Subcutaneous abdominal adipose tissue (tissue), 5 donors: ENCODE measurements at regions not wholly inside any gene's neighbourhood (a gene's known extent, or its start where the extent isn't known, plus 50 kb on each side); places are given as distances from the start of the nearest gene placed in this dataset.

Experiments
- H3K27ac ChIP-seq: one replicate; pipeline ENCODE4 v1.7.0; 2013; ENCODE audit warnings: low read depth, mild to moderate bottlenecking, inconsistent platforms, low read length, moderate library complexity
- H3K27me3 ChIP-seq, 5 donors: one replicate each; pipeline ENCODE4 v1.7.0; 2013; ENCODE audit warnings: low read length in 5 of 5, inconsistent platforms in 1 of 5; ENCODE audit not compliant: control insufficient read depth in 5 of 5, insufficient read depth in 4 of 5
- H3K36me3 ChIP-seq, 5 donors: one replicate each; pipeline ENCODE4 v1.7.0; 2013; ENCODE audit warnings: low read length in 5 of 5; ENCODE audit not compliant: control insufficient read depth in 5 of 5, insufficient read depth in 5 of 5
- H3K4me1 ChIP-seq, 5 donors: one replicate each; pipeline ENCODE4 v1.7.0; 2013; ENCODE audit warnings: low read length in 5 of 5, mild to moderate bottlenecking in 3 of 5, moderate library complexity in 1 of 5; ENCODE audit not compliant: control insufficient read depth in 5 of 5, insufficient read depth in 5 of 5
- H3K4me3 ChIP-seq, 5 donors: one replicate each; pipeline ENCODE4 v1.7.0; 2013; ENCODE audit warnings: low read length in 5 of 5, low read depth in 1 of 5
- H3K9ac ChIP-seq, 5 donors: one replicate each; pipeline ENCODE4 v1.7.0; 2013; ENCODE audit warnings: low read length in 5 of 5, mild to moderate bottlenecking in 4 of 5, moderate library complexity in 3 of 5
- H3K9me3 ChIP-seq, 5 donors: one replicate each; pipeline ENCODE4 v1.7.0; 2013; ENCODE audit warnings: low read length in 5 of 5; ENCODE audit not compliant: control insufficient read depth in 5 of 5
- donor health status: healthy.
- donor health status: healthy.
- donor health status: healthy.
- donor health status: healthy.
- donor health status: healthy.

DNA sequence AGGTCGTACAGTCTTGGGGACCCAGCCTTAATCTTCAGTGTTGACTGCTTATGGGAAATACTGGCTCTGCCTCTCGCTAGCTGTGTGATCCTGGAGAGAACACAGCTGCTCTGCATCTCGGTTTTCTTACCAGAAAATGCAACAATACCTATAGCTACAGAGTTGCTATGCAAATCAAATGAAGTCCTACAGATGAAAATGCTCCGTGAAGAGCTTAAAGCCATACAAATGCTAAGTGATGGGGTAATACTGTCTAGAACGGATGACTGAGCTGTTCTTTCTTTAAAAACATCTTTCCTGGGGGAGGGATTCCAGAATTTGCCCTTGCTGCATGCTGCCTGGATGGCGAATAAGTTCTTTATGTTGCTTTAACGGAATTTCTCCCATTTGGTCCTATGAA lies 132.0 kb downstream of the ZBTB18 start:
- no peak overlapping the region for H3K9ac ChIP-seq
- H3K4me3 ChIP-seq, result no peak overlapping the region
- no peaks in the 10 kb centered on the region for H3K9me3 ChIP-seq
- H3K27ac ChIP-seq, result no peak overlapping the region
- H3K36me3 ChIP-seq, result no peaks in the 10 kb centered on the region
- H3K27me3 ChIP-seq, result no peaks in the 10 kb centered on the region
- H3K4me1 ChIP-seq, result peaks cover 0 to 8% (median 0%) of the 10 kb centered on the region in 5 donors

GRCh38 chr1:244186372-244186771 lies 135.3 kb downstream of the ZBTB18 start:
- H3K36me3 ChIP-seq, result no peaks in the 10 kb centered on the region
- H3K9me3 ChIP-seq, result peaks cover 0 to 11% (median 9%) of the 10 kb centered on the region in 5 donors
- H3K27ac ChIP-seq, result no peak overlapping the region
- no peaks in the 10 kb centered on the region for H3K27me3 ChIP-seq
- H3K9ac ChIP-seq, result no peak overlapping the region
- no peaks in the 10 kb centered on the region for H3K4me1 ChIP-seq
- H3K4me3 ChIP-seq, result no peak overlapping the region

- Histone ChIP-seq H3K9me3 (peaks cover 0 to 11% (median 9%) of the 10 kb centered on the region in 5 donors), H3K4me1 (no peaks in the 10 kb centered on the region), H3K27ac (no peak overlapping the region), H3K4me3 (no peak overlapping the region), H3K9ac (no peak overlapping the region), H3K27me3 (no peaks in the 10 kb centered on the region), H3K36me3 (no peaks in the 10 kb centered on the region)
These were observed 136.2 kb downstream of the ZBTB18 start for GRCh38 chr1:244187310-244187709.

GRCh38 chr1:244191581-244191980 lies 140.5 kb downstream of the ZBTB18 start:
- Histone ChIP-seq H3K4me1 (no peaks in the 10 kb centered on the region), H3K27me3 (no peaks in the 10 kb centered on the region), H3K9ac (no peak overlapping the region), H3K4me3 (no peak overlapping the region), H3K9me3 (peaks cover 0 to 11% (median 9%) of the 10 kb centered on the region in 5 donors), H3K36me3 (no peaks in the 10 kb centered on the region), H3K27ac (no peak overlapping the region)

DNA sequence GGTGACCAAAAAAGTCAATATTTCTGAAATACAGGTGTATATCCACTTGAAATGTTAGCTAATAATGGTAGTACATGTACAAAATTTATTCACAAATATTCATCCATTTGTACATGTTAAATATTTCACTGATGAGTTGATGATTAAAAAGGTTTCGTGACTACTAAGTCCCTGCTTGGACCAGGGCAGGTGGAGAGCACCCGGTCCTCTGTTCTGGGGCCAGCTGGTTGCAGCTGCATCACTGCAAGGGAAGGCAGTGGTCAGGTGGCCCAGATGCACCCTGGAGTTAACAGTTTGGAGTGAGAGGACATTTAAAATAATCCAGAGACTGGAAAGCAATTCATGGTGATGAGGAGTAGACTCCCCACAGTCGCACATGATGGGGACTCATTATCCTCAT lies 141.2 kb downstream of the ZBTB18 start:
- no peak overlapping the region for H3K9ac ChIP-seq
- no peaks in the 10 kb centered on the region for H3K36me3 ChIP-seq
- no peaks in the 10 kb centered on the region for H3K27me3 ChIP-seq
- no peaks in the 10 kb centered on the region for H3K4me1 ChIP-seq
- no peak overlapping the region for H3K27ac ChIP-seq
- no peak overlapping the region for H3K4me3 ChIP-seq
- H3K9me3 ChIP-seq, result peaks cover 0 to 11% (median 9%) of the 10 kb centered on the region in 5 donors

DNA sequence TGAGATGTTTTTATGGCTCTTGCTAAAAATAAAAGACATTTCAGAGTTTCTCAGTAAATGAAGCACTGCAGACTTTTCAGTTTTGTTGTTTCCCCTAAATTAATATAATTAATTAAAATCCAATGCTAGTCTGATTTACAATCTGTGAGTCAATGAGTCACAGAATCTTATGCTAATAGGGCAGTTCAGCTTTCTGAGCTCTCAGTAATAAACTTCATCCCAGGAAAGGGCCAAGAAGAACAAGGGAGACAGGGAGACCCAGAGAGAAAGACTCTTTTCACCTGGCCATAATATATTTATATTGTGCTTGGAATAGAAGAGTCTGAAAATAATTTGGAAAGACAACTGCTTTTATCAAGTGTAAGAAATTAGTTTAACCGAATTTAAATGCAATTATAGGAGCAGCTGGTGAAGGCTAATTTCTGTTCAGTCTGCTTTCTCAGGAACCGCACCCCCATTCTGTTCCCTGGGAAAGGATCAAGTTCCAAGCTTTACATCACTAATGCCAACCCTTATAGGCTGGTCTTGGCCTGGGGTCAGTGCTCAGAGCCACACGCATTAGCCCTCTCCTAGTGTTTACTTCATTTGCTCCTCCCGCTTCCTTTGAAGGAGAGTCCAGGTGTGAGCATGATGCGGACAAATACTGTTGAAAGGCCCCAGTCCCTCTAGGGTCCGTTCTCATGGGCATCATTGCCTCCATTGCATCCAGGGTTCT lies 145.6 kb downstream of the ZBTB18 start:
- H3K27ac ChIP-seq, result no peak overlapping the region
- H3K4me1 ChIP-seq, result no peaks in the 10 kb centered on the region
- H3K27me3 ChIP-seq, result no peaks in the 10 kb centered on the region
- no peaks in the 10 kb centered on the region for H3K36me3 ChIP-seq
- H3K9me3 ChIP-seq, result no peaks in the 10 kb centered on the region
- no peak overlapping the region for H3K4me3 ChIP-seq
- no peak overlapping the region for H3K9ac ChIP-seq

DNA sequence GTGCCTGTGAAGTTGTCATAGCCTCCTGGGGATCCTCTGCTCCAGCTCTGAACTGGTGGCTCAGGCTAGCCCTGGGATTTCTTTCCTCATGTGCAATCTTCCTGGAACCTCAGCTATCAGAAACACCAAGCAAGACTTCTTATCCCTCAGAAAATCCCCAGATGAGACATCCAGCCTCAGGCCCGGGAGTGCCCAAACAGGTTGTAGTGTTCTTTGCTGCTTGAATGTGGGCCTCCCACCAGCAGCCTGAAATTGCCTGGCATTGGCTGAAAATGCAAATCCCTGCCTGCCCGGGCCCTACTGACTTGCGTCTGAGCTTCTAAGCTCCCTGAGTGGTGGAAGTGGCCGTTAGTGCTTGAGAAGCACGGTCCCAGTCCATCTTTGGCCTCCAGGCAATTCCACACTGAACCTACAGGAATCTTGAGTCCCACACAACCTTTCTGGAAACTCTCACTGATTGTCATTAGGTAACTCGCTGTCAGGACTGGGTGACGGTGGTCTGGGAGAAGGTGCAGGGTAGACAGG lies 146.8 kb downstream of the ZBTB18 start:
- H3K4me1 ChIP-seq, result no peaks in the 10 kb centered on the region
- no peak overlapping the region for H3K27ac ChIP-seq
- no peak overlapping the region for H3K9ac ChIP-seq
- no peaks in the 10 kb centered on the region for H3K36me3 ChIP-seq
- no peak overlapping the region for H3K4me3 ChIP-seq
- H3K9me3 ChIP-seq, result no peaks in the 10 kb centered on the region
- no peaks in the 10 kb centered on the region for H3K27me3 ChIP-seq

DNA sequence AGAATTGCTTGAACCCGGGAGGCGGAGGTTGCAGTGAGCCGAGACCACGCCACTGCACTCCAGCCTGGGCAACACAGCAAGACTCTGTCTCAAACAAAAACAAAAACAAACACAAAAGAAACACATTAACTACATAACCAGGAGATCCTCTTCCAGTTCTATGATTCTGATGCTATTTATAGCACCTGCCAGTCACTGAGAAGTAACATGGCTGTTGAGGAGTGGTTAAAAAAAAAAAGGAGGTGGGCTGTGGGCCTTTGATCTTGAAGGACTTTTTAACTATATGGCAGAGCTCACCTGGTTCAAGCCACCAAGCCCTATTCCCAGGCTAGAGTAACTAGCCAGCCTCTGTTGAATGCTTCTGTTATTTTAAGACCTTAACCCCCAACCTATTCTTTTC lies 148.8 kb downstream of the ZBTB18 start:
- Histone ChIP-seq H3K4me3 (no peak overlapping the region), H3K9ac (no peak overlapping the region), H3K4me1 (no peaks in the 10 kb centered on the region), H3K27ac (no peak overlapping the region), H3K9me3 (no peaks in the 10 kb centered on the region), H3K27me3 (no peaks in the 10 kb centered on the region), H3K36me3 (no peaks in the 10 kb centered on the region)

DNA sequence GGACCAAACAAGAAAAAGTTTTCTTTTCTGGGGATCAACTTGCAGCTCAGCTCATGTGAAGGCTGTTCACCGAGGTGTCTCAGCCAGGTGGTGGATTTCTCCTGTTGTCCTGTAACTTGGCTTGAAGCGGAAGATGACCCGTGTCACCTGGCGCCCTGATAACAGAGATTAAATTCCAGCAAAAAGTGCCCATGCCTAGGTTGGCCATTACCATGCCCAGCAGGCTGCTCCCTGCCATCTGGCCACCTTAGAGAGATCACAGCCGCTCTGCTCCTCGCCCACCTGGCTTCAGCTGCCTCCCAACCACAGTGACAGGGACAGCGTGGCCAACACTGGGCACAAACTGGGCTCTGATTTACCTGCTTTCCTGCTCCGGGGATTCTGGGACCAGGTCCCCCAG lies 149.5 kb downstream of the ZBTB18 start:
- no peaks in the 10 kb centered on the region for H3K27me3 ChIP-seq
- H3K4me1 ChIP-seq, result no peaks in the 10 kb centered on the region
- H3K36me3 ChIP-seq, result no peaks in the 10 kb centered on the region
- H3K9me3 ChIP-seq, result no peaks in the 10 kb centered on the region
- H3K9ac ChIP-seq, result no peak overlapping the region
- no peak overlapping the region for H3K4me3 ChIP-seq
- H3K27ac ChIP-seq, result no peak overlapping the region

DNA sequence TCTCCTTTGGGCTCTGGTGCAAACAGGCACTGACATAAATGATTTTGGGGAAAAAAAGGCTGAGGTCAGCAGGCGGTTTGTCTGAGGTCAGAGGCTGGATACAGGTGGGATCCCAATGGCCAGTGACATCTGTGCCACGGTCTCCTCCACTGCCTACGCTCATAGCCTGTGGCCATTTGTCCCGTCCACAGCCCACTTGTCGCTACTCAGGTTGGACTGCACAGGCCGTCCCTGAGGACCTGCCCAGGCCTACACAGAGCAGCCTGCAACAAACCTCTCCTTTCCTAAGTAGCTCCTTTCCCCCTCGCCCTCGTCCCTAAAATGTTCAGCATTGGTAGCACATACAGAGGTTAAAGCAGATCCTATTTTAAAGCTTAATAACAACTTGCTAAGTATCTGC lies 150.7 kb downstream of the ZBTB18 start:
- Histone ChIP-seq H3K27ac (no peak overlapping the region), H3K9ac (no peak overlapping the region), H3K36me3 (no peaks in the 10 kb centered on the region), H3K27me3 (no peaks in the 10 kb centered on the region), H3K9me3 (no peaks in the 10 kb centered on the region), H3K4me1 (peaks cover 0 to 5% (median 0%) of the 10 kb centered on the region in 5 donors), H3K4me3 (no peak overlapping the region)
